ENCODE measurements at regions not wholly inside any gene's neighbourhood (a gene's known extent, or its start where the extent isn't known, plus 50 kb on each side); places are given as distances from the start of the nearest gene placed in this dataset.

DNA sequence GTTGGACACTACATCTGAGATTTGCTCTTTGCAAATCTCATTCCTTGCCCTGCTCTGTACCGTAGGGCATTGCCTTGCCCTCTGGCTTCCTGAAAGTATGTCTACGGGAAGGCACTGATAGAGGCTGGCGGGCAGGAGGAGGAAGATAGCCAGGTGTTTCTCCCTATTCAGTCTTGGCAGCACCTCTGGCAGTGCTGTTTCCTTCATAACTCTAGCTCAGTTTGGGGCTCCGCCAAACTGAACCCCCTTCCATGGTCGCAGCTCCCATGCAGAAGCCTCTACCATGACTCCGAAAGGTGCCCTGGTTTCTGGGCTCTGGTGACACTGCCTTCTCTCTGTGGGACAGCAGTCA lies 122.3 kb upstream of the PRR20G start:
- no peaks in the 10 kb centered on the region for H3K4me1 Mint-ChIP-seq
- Histone ChIP-seq H3K27ac (ENCODE audit: low read depth in 1 of 2, low read length in 2 of 2) (no peak overlapping the region), H2AFZ (ENCODE audit: insufficient read depth, low read depth, low read length, poor library complexity, severe bottlenecking) (no peak overlapping the region), H4K20me1 (ENCODE audit: insufficient read depth, low read length) (no peaks in the 10 kb centered on the region), H3K27me3 (ENCODE audit: control insufficient read depth in 2 of 2, insufficient read depth in 2 of 2, low read length in 2 of 2) (peaks cover 2% of the 10 kb centered on the region in 2 donors), H3K4me3 (replicated peaks in 1 of 3; ENCODE audit: low read depth in 2 of 3, low read length in 3 of 3) (no peak overlapping the region), H3K4me2 (replicated peaks; ENCODE audit: extremely low read depth, low read length, poor library complexity, severe bottlenecking) (no peak overlapping the region), H3K36me3 (replicated peaks in 1 of 2; ENCODE audit: control insufficient read depth in 1 of 2, insufficient read depth in 2 of 2, low read length in 2 of 2) (no peaks in the 10 kb centered on the region), H3K9me3 (replicated peaks in 1 of 2; ENCODE audit: control insufficient read depth in 1 of 2, insufficient read depth in 1 of 2, low read length in 2 of 2) (no peaks in the 10 kb centered on the region), H3K4me1 (ENCODE audit: control insufficient read depth in 1 of 2, insufficient read depth in 2 of 2, low read length in 2 of 2) (no peaks in the 10 kb centered on the region), H3K9ac (ENCODE audit: insufficient read depth, low read length, poor library complexity, severe bottlenecking) (no peak overlapping the region), H3K79me2 (ENCODE audit: insufficient read depth, low read length) (no peaks in the 10 kb centered on the region)
- no peak for DNase-seq
- H3K4me3 Mint-ChIP-seq = no peak overlapping the region
- TF ChIP-seq, protein P1, sequence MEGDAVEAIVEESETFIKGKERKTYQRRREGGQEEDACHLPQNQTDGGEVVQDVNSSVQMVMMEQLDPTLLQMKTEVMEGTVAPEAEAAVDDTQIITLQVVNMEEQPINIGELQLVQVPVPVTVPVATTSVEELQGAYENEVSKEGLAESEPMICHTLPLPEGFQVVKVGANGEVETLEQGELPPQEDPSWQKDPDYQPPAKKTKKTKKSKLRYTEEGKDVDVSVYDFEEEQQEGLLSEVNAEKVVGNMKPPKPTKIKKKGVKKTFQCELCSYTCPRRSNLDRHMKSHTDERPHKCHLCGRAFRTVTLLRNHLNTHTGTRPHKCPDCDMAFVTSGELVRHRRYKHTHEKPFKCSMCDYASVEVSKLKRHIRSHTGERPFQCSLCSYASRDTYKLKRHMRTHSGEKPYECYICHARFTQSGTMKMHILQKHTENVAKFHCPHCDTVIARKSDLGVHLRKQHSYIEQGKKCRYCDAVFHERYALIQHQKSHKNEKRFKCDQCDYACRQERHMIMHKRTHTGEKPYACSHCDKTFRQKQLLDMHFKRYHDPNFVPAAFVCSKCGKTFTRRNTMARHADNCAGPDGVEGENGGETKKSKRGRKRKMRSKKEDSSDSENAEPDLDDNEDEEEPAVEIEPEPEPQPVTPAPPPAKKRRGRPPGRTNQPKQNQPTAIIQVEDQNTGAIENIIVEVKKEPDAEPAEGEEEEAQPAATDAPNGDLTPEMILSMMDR (IDR thresholded peaks at IDR 0.05) = no peak
- no peak overlapping the region for H3K27ac Mint-ChIP-seq
- 95% methylated on average over 4 of the region's 6 CpGs for WGBS (ENCODE audit: insufficient coverage)
- intact Hi-C loops (cut with micrococcal nuclease) = no loop called here
- H3K9me3 Mint-ChIP-seq = no peaks in the 10 kb centered on the region
- H3K27me3 Mint-ChIP-seq (ENCODE audit: low read depth in 3 of 3) = peaks cover 3 to 17% (median 15%) of the 10 kb centered on the region in 3 donors
- H3K36me3 Mint-ChIP-seq = no peaks in the 10 kb centered on the region

DNA sequence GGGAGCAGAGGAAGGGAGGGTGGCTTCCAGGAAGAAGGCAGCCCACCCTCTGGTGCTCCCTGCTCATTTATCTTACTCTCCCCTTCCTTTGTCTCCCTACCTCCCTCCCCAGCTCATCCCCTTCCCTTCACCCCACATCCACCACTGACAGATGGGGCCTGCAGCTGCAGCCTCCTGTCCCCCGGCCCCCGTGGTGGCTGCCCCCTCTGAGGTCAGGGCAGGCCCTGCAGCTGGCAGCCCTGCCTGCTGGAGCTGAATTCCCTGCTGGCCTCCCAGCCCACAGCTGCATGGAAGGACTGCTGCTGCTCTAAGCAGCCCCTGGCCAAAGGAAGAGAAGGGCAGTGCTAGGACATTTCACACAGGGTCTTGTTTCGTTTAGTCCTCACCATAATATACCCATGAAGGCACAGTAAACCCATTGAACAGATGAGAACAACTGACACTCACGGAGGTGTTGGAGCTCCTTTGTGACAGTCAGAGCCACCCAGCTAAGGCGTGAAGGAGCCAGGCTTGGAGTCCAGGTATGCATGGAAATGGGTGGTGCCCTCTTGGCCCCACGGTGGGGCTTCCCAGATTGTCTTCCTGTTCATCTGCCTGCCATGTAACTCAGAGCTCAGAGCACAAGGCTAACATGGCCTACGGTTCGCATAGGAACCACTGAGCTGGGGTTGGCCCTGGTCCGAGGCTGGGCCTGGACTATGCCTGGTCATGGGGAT lies 121.7 kb upstream of the PRR20G start:
- no peaks in the 10 kb centered on the region for H3K4me1 ChIP-seq (ENCODE audit: control insufficient read depth in 1 of 2, insufficient read depth in 2 of 2, low read length in 2 of 2)
- H3K9me3 ChIP-seq (replicated peaks in 1 of 2; ENCODE audit: control insufficient read depth in 1 of 2, insufficient read depth in 1 of 2, low read length in 2 of 2) = no peaks in the 10 kb centered on the region
- Mint-ChIP-seq H3K27me3 (ENCODE audit: low read depth in 3 of 3) (peaks cover 3 to 20% (median 15%) of the 10 kb centered on the region in 3 donors), H3K9me3 (no peaks in the 10 kb centered on the region), H3K36me3 (no peaks in the 10 kb centered on the region), H3K4me1 (no peaks in the 10 kb centered on the region), H3K4me3 (no peak overlapping the region), H3K27ac (no peak overlapping the region)
- no peaks in the 10 kb centered on the region for H3K36me3 ChIP-seq (replicated peaks in 1 of 2; ENCODE audit: control insufficient read depth in 1 of 2, insufficient read depth in 2 of 2, low read length in 2 of 2)
- 92% methylated on average over 9 of the region's 9 CpGs for WGBS (ENCODE audit: insufficient coverage)
- no peak for DNase-seq
- no peak overlapping the region for H2AFZ ChIP-seq (ENCODE audit: insufficient read depth, low read depth, low read length, poor library complexity, severe bottlenecking)
- H3K27me3 ChIP-seq (ENCODE audit: control insufficient read depth in 2 of 2, insufficient read depth in 2 of 2, low read length in 2 of 2) = peaks cover 0 to 2% of the 10 kb centered on the region in 2 donors
- intact Hi-C loops (cut with micrococcal nuclease) = no loop called here
- H3K79me2 ChIP-seq (ENCODE audit: insufficient read depth, low read length) = no peaks in the 10 kb centered on the region
- TF ChIP-seq, protein P1 (IDR thresholded peaks at IDR 0.05) = no peak
- no peak overlapping the region for H3K4me2 ChIP-seq (replicated peaks; ENCODE audit: extremely low read depth, low read length, poor library complexity, severe bottlenecking)
- no peak overlapping the region for H3K4me3 ChIP-seq (replicated peaks in 1 of 3; ENCODE audit: low read depth in 2 of 3, low read length in 3 of 3)
- no peak overlapping the region for H3K9ac ChIP-seq (ENCODE audit: insufficient read depth, low read length, poor library complexity, severe bottlenecking)
- no peak overlapping the region for H3K27ac ChIP-seq (ENCODE audit: low read depth in 1 of 2, low read length in 2 of 2)
- no peaks in the 10 kb centered on the region for H4K20me1 ChIP-seq (ENCODE audit: insufficient read depth, low read length)
